HepG2 (cell line): ENCODE measurements at regions not wholly inside any gene's neighbourhood (a gene's known extent, or its start where the extent isn't known, plus 50 kb on each side); places are given as distances from the start of the nearest gene placed in this dataset.

Source experiments
- ATAC-seq: fragments of 200-7000 bp; cut with Tn5 transposase; 3 replicates; pipeline ENCODE4 v1.9.1; 2020; ENCODE audit warnings: mild to moderate bottlenecking, moderate library complexity
- BruUV-seq: library from RNA; stranded (reverse); fragments of 400-500 nt; replicated peaks from 2 replicates; lab custom pipeline; 2021; lab: Mats Ljungman, UMichigan
- CTCF ChIA-PET: fragments of 300-600 bp; formaldehyde crosslinking; extraction: SDS; loops from one replicate; lab custom pipeline; 2021; ENCODE audit warnings: low total read pairs, inconsistent platforms, low intra/inter-chr PET ratio; lab: Yijun Ruan, JAX
- POLR2A ChIA-PET: fragments of 350-600 bp; sonication (Branson Sonifier 250); formaldehyde crosslinking; loops from one replicate; lab custom pipeline; 2020; ENCODE audit warnings: antibody characterized with exemption, inconsistent platforms; lab: Yijun Ruan, JAX
- DNase-seq: peaks from one replicate; pipeline ENCODE4 v3.0.0-alpha.2; 2015; ENCODE audit warnings: low spot score
- FAIRE-seq: peaks from 3 replicates; lab custom pipeline; 2011; peaks lifted over from hg19 to GRCh38; lab: Jason Lieb, UNC
- H2AFZ ChIP-seq: one replicate; pipeline ENCODE4 v1.6.1; 2011; ENCODE audit warnings: low read length, inconsistent platforms
- H3K27ac ChIP-seq: fragments of 300-600 bp; 3 replicates; pipeline ENCODE4 v1.8.0; 2011; ENCODE audit warnings: mixed run types, mild to moderate bottlenecking, mixed read lengths, low read length, inconsistent platforms; ENCODE audit not compliant: insufficient read depth; ENCODE audit errors: extremely low read length
- H3K27me3 ChIP-seq, 2 experiments: fragments of 200-600 bp in 1 of 2; 2 replicates in 1 of 2; 3 replicates in 1 of 2; pipeline versions ENCODE4 v1.6.0 to v1.8.0; 2011; ENCODE audit warnings: low read length in 2 of 2, mild to moderate bottlenecking in 2 of 2, moderate library complexity in 2 of 2, inconsistent platforms in 1 of 2; ENCODE audit not compliant: insufficient read depth in 2 of 2, control insufficient read depth in 1 of 2
- H3K36me3 ChIP-seq, 2 experiments: fragments of 200-600 bp in 1 of 2; replicated peaks in 1 of 2; 2 replicates in 1 of 2; 3 replicates in 1 of 2; pipeline versions ENCODE4 v1.5.1 to v1.8.0; 2011; ENCODE audit warnings: low read length in 2 of 2, inconsistent platforms in 1 of 2; ENCODE audit not compliant: insufficient read depth in 2 of 2, control insufficient read depth in 1 of 2
- H3K4me1 ChIP-seq: 2 replicates; pipeline ENCODE4 v1.5.1; 2012; ENCODE audit warnings: low read length, inconsistent platforms; ENCODE audit not compliant: insufficient read depth
- H3K4me2 ChIP-seq: 2 replicates; pipeline ENCODE4 v1.6.0; 2011; ENCODE audit warnings: low read depth, low read length, inconsistent platforms
- H3K4me3 ChIP-seq, 3 experiments: fragments of 200-600 bp in 1 of 3; sonication (generic), shearing (Covaris generic) in 1 of 3; replicated peaks in 1 of 3; 2 replicates each; pipeline ENCODE4 v1.5.1; 2011 to 2016; ENCODE audit warnings: low read length in 3 of 3, inconsistent platforms in 2 of 3, low read depth in 2 of 3, mild to moderate bottlenecking in 2 of 3, control low read depth in 1 of 3, mixed read lengths in 1 of 3; ENCODE audit not compliant: insufficient read depth in 1 of 3
- H3K79me2 ChIP-seq: one replicate; pipeline ENCODE4 v1.6.1; 2011; ENCODE audit warnings: low read length, inconsistent platforms; ENCODE audit not compliant: insufficient read depth
- H3K9ac ChIP-seq: 2 replicates; pipeline ENCODE4 v1.6.0; 2011; ENCODE audit warnings: mild to moderate bottlenecking, low read depth, low read length, inconsistent platforms; ENCODE audit not compliant: insufficient read depth
- H3K9me3 ChIP-seq: 2 replicates; pipeline ENCODE4 v1.5.1; 2012; ENCODE audit warnings: mild to moderate bottlenecking, low read length
- H4K20me1 ChIP-seq: 2 replicates; pipeline ENCODE4 v1.6.0; 2011; ENCODE audit warnings: inconsistent platforms, mild to moderate bottlenecking, low read length, moderate library complexity; ENCODE audit not compliant: insufficient read depth
- GABPB1 ChIP-seq: IDR thresholded peaks from 2 replicates; pipeline ENCODE4 v1.6.1; 2016; ENCODE audit warnings: mild to moderate bottlenecking, missing genetic modification reagents, moderate library complexity, missing compliant biosample characterization
- GPN1 ChIP-seq: sonication (generic); formaldehyde crosslinking; IDR thresholded peaks from 2 replicates; pipeline ENCODE4 v1.5.1; 2020; ENCODE audit warnings: missing genetic modification reagents, borderline replicate concordance
- MXD3 ChIP-seq: IDR thresholded peaks from 2 replicates; pipeline ENCODE4 v1.6.1; 2016; ENCODE audit warnings: mild to moderate bottlenecking, missing biosample characterization, missing genetic modification reagents
- MXI1 ChIP-seq: IDR thresholded peaks from 3 replicates; pipeline ENCODE4 v1.6.1; 2012; ENCODE audit warnings: low read depth, low read length, inconsistent platforms, borderline replicate concordance
- TRIM22 ChIP-seq: fragments of 450-650 bp; IDR thresholded peaks from 2 replicates; pipeline ENCODE4 v1.6.1; 2017
- ZBED4 ChIP-seq: sonication (generic); formaldehyde crosslinking; IDR thresholded peaks from 2 replicates; pipeline ENCODE4 v1.4.0; 2020; ENCODE audit warnings: missing genetic modification reagents, borderline replicate concordance
- ZKSCAN1 ChIP-seq: fragments of 150-350 bp; IDR thresholded peaks from 2 replicates; pipeline ENCODE4 v1.6.1; 2014; ENCODE audit warnings: low read length
- ZNF572 ChIP-seq: sonication (generic); formaldehyde crosslinking; IDR thresholded peaks from 2 replicates; pipeline ENCODE4 v1.5.1; 2020; ENCODE audit warnings: mild to moderate bottlenecking, missing genetic modification reagents
- WGBS: methylation state at CpG from one replicate; pipeline ENCODE4 v1.1.6; 2017; ENCODE audit warnings: low lambda C conversion rate; 5-methylcytosine and 5-hydroxymethylcytosine counted together
- in situ Hi-C: cut with HindIII; loops from 2 replicates; pipeline ENCODE4 v1.10.0; 2017; ENCODE audit warnings: low pct_unique_long_range_greater_than_20kb; ENCODE audit not compliant: extremely low pct_ligation_motif_present
- intact Hi-C: fragments of 100-400 bp; cut with micrococcal nuclease; formaldehyde crosslinking; loops from one replicate; pipeline ENCODE4 v1.10.0; 2022; ENCODE audit not compliant: unreplicated experiment
- TF ChIP-seq, protein P1 (sequence below): sonication (generic); formaldehyde crosslinking; IDR thresholded peaks from 2 replicates; pipeline ENCODE4 v1.5.1; 2020; ENCODE audit warnings: mild to moderate bottlenecking, missing genetic modification reagents

- TF ChIP-seq, protein P1, sequence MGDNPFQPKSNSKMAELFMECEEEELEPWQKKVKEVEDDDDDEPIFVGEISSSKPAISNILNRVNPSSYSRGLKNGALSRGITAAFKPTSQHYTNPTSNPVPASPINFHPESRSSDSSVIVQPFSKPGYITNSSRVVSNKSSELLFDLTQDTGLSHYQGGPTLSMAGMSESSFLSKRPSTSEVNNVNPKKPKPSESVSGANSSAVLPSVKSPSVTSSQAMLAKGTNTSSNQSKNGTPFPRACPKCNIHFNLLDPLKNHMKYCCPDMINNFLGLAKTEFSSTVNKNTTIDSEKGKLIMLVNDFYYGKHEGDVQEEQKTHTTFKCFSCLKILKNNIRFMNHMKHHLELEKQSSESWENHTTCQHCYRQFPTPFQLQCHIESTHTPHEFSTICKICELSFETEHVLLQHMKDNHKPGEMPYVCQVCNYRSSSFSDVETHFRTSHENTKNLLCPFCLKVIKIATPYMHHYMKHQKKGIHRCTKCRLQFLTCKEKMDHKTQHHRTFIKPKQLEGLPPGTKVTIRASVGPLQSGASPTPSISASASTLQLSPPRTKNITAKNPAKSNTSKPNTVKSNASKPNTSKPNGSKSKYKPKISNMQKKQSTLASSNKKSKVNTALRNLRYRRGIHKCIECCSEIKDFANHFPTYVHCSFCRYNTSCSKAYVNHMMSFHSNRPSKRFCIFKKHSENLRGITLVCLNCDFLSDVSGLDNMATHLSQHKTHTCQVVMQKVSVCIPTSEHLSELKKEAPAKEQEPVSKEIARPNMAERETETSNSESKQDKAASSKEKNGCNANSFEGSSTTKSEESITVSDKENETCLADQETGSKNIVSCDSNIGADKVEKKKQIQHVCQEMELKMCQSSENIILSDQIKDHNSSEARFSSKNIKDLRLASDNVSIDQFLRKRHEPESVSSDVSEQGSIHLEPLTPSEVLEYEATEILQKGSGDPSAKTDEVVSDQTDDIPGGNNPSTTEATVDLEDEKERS (CRISPR knock-in tag) = no peak
Observed at GRCh38 chrX:134163836-134164235, 73.1 kb upstream of the CCDC160 start (continued).

- no peaks in the 10 kb centered on the region for H3K79me2 ChIP-seq
- intact Hi-C loops (no loop called here), in situ Hi-C loops (no loop called here)
- ChIA-PET CTCF (no interaction called here), POLR2A (no interaction called here)
- ATAC-seq (no peak), FAIRE-seq (no peak), DNase-seq (no peak)
- H2AFZ ChIP-seq = no peak overlapping the region
- H3K4me1 ChIP-seq = no peaks in the 10 kb centered on the region
- no peak overlapping the region for H3K27ac ChIP-seq
- H3K4me2 ChIP-seq = no peak overlapping the region
- H3K4me3 ChIP-seq = no peak overlapping the region
- no peaks in the 10 kb centered on the region for H4K20me1 ChIP-seq
- no TSS peak for BruUV-seq
- H3K36me3 ChIP-seq = no peaks in the 10 kb centered on the region
- 33% methylated on average over 6 of the region's 6 CpGs for WGBS
- H3K9ac ChIP-seq = no peak overlapping the region
- no peaks in the 10 kb centered on the region for H3K9me3 ChIP-seq
- peaks cover 0 to 8% of the 10 kb centered on the region in 2 experiments; a peak in 3 of 5 replicates for H3K27me3 ChIP-seq
- TF ChIP-seq, protein P1 (CRISPR knock-in tag) = no peak
- TF ChIP-seq GABPB1 (no peak), MXD3 (CRISPR knock-in tag) (no peak), ZBED4 (no peak), ZKSCAN1 (no peak), MXI1 (no peak), TRIM22 (no peak), ZNF572 (CRISPR knock-in tag) (no peak), GPN1 (CRISPR knock-in tag) (no peak)
Observed at GRCh38 chrX:134167591-134168203, 69.3 kb upstream of the CCDC160 start.
